Mesendoderm (in vitro differentiated cells): ENCODE measurements at regions not wholly inside any gene's neighbourhood (a gene's known extent, or its start where the extent isn't known, plus 50 kb on each side); places are given as distances from the start of the nearest gene placed in this dataset.

Source experiments
- DNase-seq: peaks from one replicate; pipeline ENCODE4 v3.0.0; 2013
- H2AK5ac ChIP-seq: 2 replicates; pipeline ENCODE4 v1.6.1; 2013; ENCODE audit warnings: low read length, inconsistent platforms
- H2BK120ac ChIP-seq: 2 replicates; pipeline ENCODE4 v1.6.1; 2013; ENCODE audit warnings: low read depth, mild to moderate bottlenecking, low read length, moderate library complexity, mixed read lengths
- H2BK15ac ChIP-seq: replicated peaks from 2 replicates; pipeline ENCODE4 v1.6.1; 2013; ENCODE audit warnings: low read depth, mild to moderate bottlenecking, moderate library complexity
- H2BK5ac ChIP-seq: 2 replicates; pipeline ENCODE4 v1.6.1; 2013; ENCODE audit warnings: low read length, inconsistent platforms
- H3K18ac ChIP-seq: 2 replicates; pipeline ENCODE4 v1.6.1; 2013; ENCODE audit warnings: mild to moderate bottlenecking, low read length, mixed read lengths
- H3K23ac ChIP-seq: one replicate; pipeline ENCODE4 v1.6.1; 2013; ENCODE audit warnings: low read length
- H3K27ac ChIP-seq: 2 replicates; pipeline ENCODE4 v1.5.1; 2013; ENCODE audit warnings: low read depth, mild to moderate bottlenecking, inconsistent platforms, low read length, moderate library complexity
- H3K27me3 ChIP-seq: 2 replicates; pipeline ENCODE4 v1.6.1; 2013; ENCODE audit warnings: low read length, control low read depth, mild to moderate bottlenecking, inconsistent platforms; ENCODE audit not compliant: insufficient read depth, poor library complexity
- H3K36me3 ChIP-seq: 2 replicates; pipeline ENCODE4 v1.6.1; 2013; ENCODE audit warnings: low read length, inconsistent platforms; ENCODE audit not compliant: control insufficient read depth, insufficient read depth
- H3K4ac ChIP-seq: one replicate; pipeline ENCODE4 v1.6.1; 2013; ENCODE audit warnings: low read depth, mild to moderate bottlenecking, low read length, moderate library complexity
- H3K4me1 ChIP-seq: 2 replicates; pipeline ENCODE4 v1.6.1; 2013; ENCODE audit warnings: low read depth, low read length, inconsistent platforms; ENCODE audit not compliant: control insufficient read depth
- H3K4me2 ChIP-seq: 2 replicates; pipeline ENCODE4 v1.6.1; 2013; ENCODE audit warnings: low read length
- H3K4me3 ChIP-seq: 2 replicates; pipeline ENCODE4 v1.5.1; 2013; ENCODE audit warnings: mild to moderate bottlenecking, low read length
- H3K56ac ChIP-seq: one replicate; pipeline ENCODE4 v1.6.1; 2013; ENCODE audit warnings: low read length
- H3K79me1 ChIP-seq: 2 replicates; pipeline ENCODE4 v1.6.1; 2013; ENCODE audit warnings: low read length, inconsistent platforms
- H3K79me2 ChIP-seq: 2 replicates; pipeline ENCODE4 v1.6.1; 2013; ENCODE audit warnings: mild to moderate bottlenecking, low read length; ENCODE audit not compliant: control insufficient read depth, insufficient read depth
- H3K9ac ChIP-seq: 2 replicates; pipeline ENCODE4 v1.6.1; 2013; ENCODE audit warnings: low read length, inconsistent platforms
- H4K5ac ChIP-seq: one replicate; pipeline ENCODE4 v1.6.1; 2013; ENCODE audit warnings: low read length
- H4K8ac ChIP-seq: one replicate; pipeline ENCODE4 v1.6.1; 2013; ENCODE audit warnings: low read depth, mild to moderate bottlenecking, control low read depth, low read length, moderate library complexity
- WGBS: extraction: QIAGEN DNeasy Blood & Tissue Kit; methylation state at CpG from one replicate; pipeline ENCODE4 v1.1.7; 2013; ENCODE audit warnings: low lambda C conversion rate, missing lambda C conversion rate; ENCODE audit not compliant: insufficient coverage; ENCODE audit errors: extremely low coverage; 5-methylcytosine and 5-hydroxymethylcytosine counted together

GRCh38 chr4:185969657-185970056, 99.3 kb upstream of the TLR3 start:
- no peak overlapping the region for H3K27ac ChIP-seq
- no peak overlapping the region for H4K8ac ChIP-seq
- H3K79me1 ChIP-seq: no peaks in the 10 kb centered on the region
- H2BK120ac ChIP-seq: no peak overlapping the region
- no peak overlapping the region for H3K4me2 ChIP-seq
- H3K27me3 ChIP-seq: no peaks in the 10 kb centered on the region
- H3K9ac ChIP-seq: no peak overlapping the region
- no peaks in the 10 kb centered on the region for H3K36me3 ChIP-seq
- H2AK5ac ChIP-seq: no peak overlapping the region
- H3K4me1 ChIP-seq: no peaks in the 10 kb centered on the region
- H2BK5ac ChIP-seq: no peak overlapping the region
- no CpG with 5 or more reads among the region's 1 CpG for WGBS
- DNase-seq: no peak
- no peak overlapping the region for H3K18ac ChIP-seq
- H3K4me3 ChIP-seq: no peak overlapping the region
- no peaks in the 10 kb centered on the region for H3K79me2 ChIP-seq
- no peak overlapping the region for H4K5ac ChIP-seq
- H3K56ac ChIP-seq: no peak overlapping the region
- no peak overlapping the region for H3K4ac ChIP-seq
- no peak overlapping the region for H3K23ac ChIP-seq
- H2BK15ac ChIP-seq: no peak overlapping the region

- no peak overlapping the region for H2BK5ac ChIP-seq
- H3K18ac ChIP-seq: no peak overlapping the region
- H2AK5ac ChIP-seq: no peak overlapping the region
- no peaks in the 10 kb centered on the region for H3K79me2 ChIP-seq
- no peak overlapping the region for H2BK15ac ChIP-seq
- H3K79me1 ChIP-seq: no peaks in the 10 kb centered on the region
- no peak overlapping the region for H3K4me2 ChIP-seq
- H3K4ac ChIP-seq: no peak overlapping the region
- no peaks in the 10 kb centered on the region for H3K36me3 ChIP-seq
- H3K4me1 ChIP-seq: no peaks in the 10 kb centered on the region
- no peak overlapping the region for H4K8ac ChIP-seq
- no peak overlapping the region for H2BK120ac ChIP-seq
- no peak for DNase-seq
- no peak overlapping the region for H3K56ac ChIP-seq
- H3K9ac ChIP-seq: no peak overlapping the region
- no peaks in the 10 kb centered on the region for H3K27me3 ChIP-seq
- no peak overlapping the region for H4K5ac ChIP-seq
- H3K23ac ChIP-seq: no peak overlapping the region
- H3K4me3 ChIP-seq: no peak overlapping the region
- H3K27ac ChIP-seq: no peak overlapping the region
- no CpG with 5 or more reads among the region's 6 CpGs for WGBS
Measured at GRCh38 chr4:185987961-185988627, 80.9 kb upstream of the TLR3 start.

GRCh38 chr4:185991770-185992169, 77.2 kb upstream of the TLR3 start:
- H3K27me3 ChIP-seq: no peaks in the 10 kb centered on the region
- H3K18ac ChIP-seq: no peak overlapping the region
- no peak overlapping the region for H4K5ac ChIP-seq
- DNase-seq: no peak
- no peak overlapping the region for H3K23ac ChIP-seq
- H3K56ac ChIP-seq: no peak overlapping the region
- H3K4me2 ChIP-seq: no peak overlapping the region
- no peak overlapping the region for H2BK120ac ChIP-seq
- no peaks in the 10 kb centered on the region for H3K36me3 ChIP-seq
- H3K79me1 ChIP-seq: no peaks in the 10 kb centered on the region
- H4K8ac ChIP-seq: no peak overlapping the region
- H2BK5ac ChIP-seq: no peak overlapping the region
- no peak overlapping the region for H3K27ac ChIP-seq
- H3K9ac ChIP-seq: no peak overlapping the region
- WGBS: no CpG with 5 or more reads among the region's 3 CpGs
- H3K79me2 ChIP-seq: no peaks in the 10 kb centered on the region
- H2BK15ac ChIP-seq: no peak overlapping the region
- H3K4me3 ChIP-seq: no peak overlapping the region
- no peaks in the 10 kb centered on the region for H3K4me1 ChIP-seq
- no peak overlapping the region for H2AK5ac ChIP-seq
- no peak overlapping the region for H3K4ac ChIP-seq

- no peak for DNase-seq
- Histone ChIP-seq H4K8ac (no peak overlapping the region), H3K4me2 (no peak overlapping the region), H3K27ac (no peak overlapping the region), H3K9ac (no peak overlapping the region), H3K27me3 (no peaks in the 10 kb centered on the region), H3K4ac (no peak overlapping the region), H4K5ac (no peak overlapping the region), H2BK120ac (no peak overlapping the region), H2BK5ac (no peak overlapping the region), H3K4me1 (no peaks in the 10 kb centered on the region), H3K4me3 (no peak overlapping the region), H3K18ac (no peak overlapping the region), H2BK15ac (no peak overlapping the region), H3K79me2 (no peaks in the 10 kb centered on the region), H3K36me3 (no peaks in the 10 kb centered on the region), H3K79me1 (no peaks in the 10 kb centered on the region), H3K23ac (no peak overlapping the region), H2AK5ac (no peak overlapping the region), H3K56ac (no peak overlapping the region)
- WGBS: no CpG with 5 or more reads among the region's 2 CpGs
Measured at GRCh38 chr4:185992585-185992984, 76.4 kb upstream of the TLR3 start.

GRCh38 chr4:185993328-185993973, 75.5 kb upstream of the TLR3 start:
- Histone ChIP-seq H2BK15ac (no peak overlapping the region), H3K4ac (no peak overlapping the region)

GRCh38 chr4:185994750-185995149, 74.2 kb upstream of the TLR3 start:
- H3K79me2 ChIP-seq: no peaks in the 10 kb centered on the region
- H4K8ac ChIP-seq: no peak overlapping the region
- H4K5ac ChIP-seq: no peak overlapping the region
- no peak overlapping the region for H3K4ac ChIP-seq
- no CpG with 5 or more reads among the region's 1 CpG for WGBS
- H2BK5ac ChIP-seq: no peak overlapping the region
- no peaks in the 10 kb centered on the region for H3K79me1 ChIP-seq
- H2AK5ac ChIP-seq: no peak overlapping the region
- no peak overlapping the region for H3K9ac ChIP-seq
- H3K4me3 ChIP-seq: no peak overlapping the region
- H3K4me1 ChIP-seq: no peaks in the 10 kb centered on the region
- no peak overlapping the region for H3K4me2 ChIP-seq
- H3K56ac ChIP-seq: no peak overlapping the region
- H3K36me3 ChIP-seq: no peaks in the 10 kb centered on the region
- H3K23ac ChIP-seq: no peak overlapping the region
- no peak overlapping the region for H3K27ac ChIP-seq
- no peak for DNase-seq
- no peaks in the 10 kb centered on the region for H3K27me3 ChIP-seq
- no peak overlapping the region for H3K18ac ChIP-seq
- no peak overlapping the region for H2BK120ac ChIP-seq
- no peak overlapping the region for H2BK15ac ChIP-seq

More at GRCh38 chr4:185993328-185993973, 75.5 kb upstream of the TLR3 start:
- DNase-seq: no peak
- H3K18ac ChIP-seq: no peak overlapping the region
- no peak overlapping the region for H3K27ac ChIP-seq
- H4K8ac ChIP-seq: no peak overlapping the region
- no peaks in the 10 kb centered on the region for H3K4me1 ChIP-seq
- no peak overlapping the region for H4K5ac ChIP-seq
- no peaks in the 10 kb centered on the region for H3K79me2 ChIP-seq
- H2BK120ac ChIP-seq: no peak overlapping the region
- no peak overlapping the region for H3K9ac ChIP-seq
- H3K56ac ChIP-seq: no peak overlapping the region
- no peaks in the 10 kb centered on the region for H3K79me1 ChIP-seq
- H3K36me3 ChIP-seq: no peaks in the 10 kb centered on the region
- no peak overlapping the region for H3K4me2 ChIP-seq
- H2AK5ac ChIP-seq: no peak overlapping the region
- H2BK5ac ChIP-seq: no peak overlapping the region
- no peak overlapping the region for H3K4me3 ChIP-seq
- H3K23ac ChIP-seq: no peak overlapping the region
- H3K27me3 ChIP-seq: no peaks in the 10 kb centered on the region
- no CpG with 5 or more reads among the region's 6 CpGs for WGBS
